Panc1 (cell line): ENCODE measurements at regions not wholly inside any gene's neighbourhood (a gene's known extent, or its start where the extent isn't known, plus 50 kb on each side); places are given as distances from the start of the nearest gene placed in this dataset.
"Not testable (repeated sequence)": the region's sequence is repeated elsewhere in the genome, so short reads cannot be mapped to it uniquely, and the experiment has no call there.

ENCODE experiments used
- ATAC-seq: fragments of 200-7000 bp; cut with Tn5 transposase; 2 replicates; pipeline ENCODE4 v1.9.1; 2020; ENCODE audit warnings: mild to moderate bottlenecking, moderate library complexity
- BruUV-seq: library from RNA; stranded (reverse); fragments of 400-500 nt; replicated peaks from 2 replicates; lab custom pipeline; 2021; lab: Mats Ljungman, UMichigan
- CTCF ChIA-PET: fragments of 300-600 bp; sonication (Branson Sonifier 250); formaldehyde crosslinking; loops from one replicate; lab custom pipeline; 2022; ENCODE audit warnings: antibody characterized with exemption; lab: Charles Lee
- POLR2A ChIA-PET: fragments of 300-600 bp; sonication (Branson Sonifier 250); formaldehyde crosslinking; loops from one replicate; lab custom pipeline; 2022; ENCODE audit warnings: antibody characterized with exemption; lab: Charles Lee
- DNase-seq: peaks from one replicate; pipeline ENCODE4 v3.0.0-alpha.2; 2010; ENCODE audit warnings: low read depth, low spot score
- H3K27ac ChIP-seq: 2 replicates; pipeline ENCODE4 v1.5.1; 2011; ENCODE audit warnings: mild to moderate bottlenecking, low read length, inconsistent platforms
- H3K27me3 ChIP-seq: fragments of 200-500 bp; sonication (Bioruptor generic); 2 replicates; pipeline ENCODE4 v1.6.0; 2014; ENCODE audit warnings: low read length, inconsistent platforms; ENCODE audit not compliant: control insufficient read depth, insufficient read depth
- H3K36me3 ChIP-seq: fragments of 200-500 bp; sonication (Bioruptor generic); 2 replicates; pipeline ENCODE4 v1.5.1; 2014; ENCODE audit warnings: inconsistent platforms, mild to moderate bottlenecking, low read length, moderate library complexity; ENCODE audit not compliant: control insufficient read depth, insufficient read depth
- H3K4me1 ChIP-seq: 2 replicates; pipeline ENCODE4 v1.5.1; 2011; ENCODE audit warnings: inconsistent platforms, mild to moderate bottlenecking, low read length, moderate library complexity; ENCODE audit not compliant: control insufficient read depth, insufficient read depth
- H3K4me3 ChIP-seq, 2 experiments: 2 replicates each; pipeline ENCODE4 v1.5.1; 2011 to 2012; ENCODE audit warnings: low read depth in 2 of 2, low read length in 2 of 2, mild to moderate bottlenecking in 2 of 2, inconsistent platforms in 1 of 2, moderate library complexity in 1 of 2
- H3K9me3 ChIP-seq: fragments of 200-500 bp; sonication (Bioruptor generic); 2 replicates; pipeline ENCODE4 v1.5.1; 2014; ENCODE audit warnings: low read depth, mild to moderate bottlenecking, inconsistent platforms, low read length, moderate library complexity; ENCODE audit not compliant: control insufficient read depth, insufficient read depth
- in situ Hi-C: cut with HindIII; loops from 2 replicates; pipeline ENCODE4 v1.10.0; 2016; ENCODE audit warnings: low sequenced_read_pairs, low pct_unique_long_range_greater_than_20kb
- intact Hi-C: fragments of 100-400 bp; cut with micrococcal nuclease; formaldehyde crosslinking; loops from one replicate; pipeline ENCODE4 v1.10.0; 2022; ENCODE audit not compliant: unreplicated experiment

GRCh38 chr16:16559179-16559740 is 180.3 kb downstream of the NPIPA7 start:
- in situ Hi-C loops, H3K27ac ChIP-seq, H3K36me3 ChIP-seq, CTCF ChIA-PET, H3K4me3 ChIP-seq, BruUV-seq, H3K4me1 ChIP-seq, POLR2A ChIA-PET, H3K9me3 ChIP-seq, intact Hi-C loops, DNase-seq, H3K27me3 ChIP-seq, ATAC-seq: not testable (repeated sequence)

- H3K9me3 ChIP-seq, H3K27me3 ChIP-seq, BruUV-seq, H3K4me3 ChIP-seq, in situ Hi-C loops, POLR2A ChIA-PET, H3K4me1 ChIP-seq, ATAC-seq, intact Hi-C loops, CTCF ChIA-PET, H3K27ac ChIP-seq, H3K36me3 ChIP-seq, DNase-seq: not testable (repeated sequence)
Observed at GRCh38 chr16:16561532-16561931, 182.6 kb downstream of the NPIPA7 start.

GRCh38 chr16:16563962-16564361 is 185.0 kb downstream of the NPIPA7 start:
- intact Hi-C loops = not testable (repeated sequence)

GRCh38 chr16:16565326-16565725 is 186.4 kb downstream of the NPIPA7 start:
- CTCF ChIA-PET, in situ Hi-C loops, POLR2A ChIA-PET, H3K9me3 ChIP-seq, H3K27ac ChIP-seq, BruUV-seq, H3K4me1 ChIP-seq, H3K36me3 ChIP-seq, H3K27me3 ChIP-seq, H3K4me3 ChIP-seq, ATAC-seq, intact Hi-C loops, DNase-seq: not testable (repeated sequence)

More at GRCh38 chr16:16563962-16564361, 185.0 kb downstream of the NPIPA7 start:
- BruUV-seq, in situ Hi-C loops, H3K27me3 ChIP-seq, H3K4me3 ChIP-seq, H3K27ac ChIP-seq, H3K36me3 ChIP-seq, CTCF ChIA-PET, ATAC-seq, H3K9me3 ChIP-seq, H3K4me1 ChIP-seq, DNase-seq, POLR2A ChIA-PET: not testable (repeated sequence)

GRCh38 chr16:16570055-16570454 is 191.1 kb downstream of the NPIPA7 start:
- H3K27ac ChIP-seq, in situ Hi-C loops, H3K27me3 ChIP-seq, H3K36me3 ChIP-seq, CTCF ChIA-PET, ATAC-seq, POLR2A ChIA-PET, H3K4me1 ChIP-seq, H3K4me3 ChIP-seq, BruUV-seq, DNase-seq, H3K9me3 ChIP-seq, intact Hi-C loops: not testable (repeated sequence)

- BruUV-seq = not testable (repeated sequence)
Observed at GRCh38 chr16:16570874-16571273, 191.9 kb downstream of the NPIPA7 start.

GRCh38 chr16:16572130-16572774 is 193.3 kb downstream of the NPIPA7 start:
- DNase-seq, H3K4me3 ChIP-seq, intact Hi-C loops, H3K9me3 ChIP-seq, in situ Hi-C loops, CTCF ChIA-PET, POLR2A ChIA-PET, H3K27ac ChIP-seq, H3K27me3 ChIP-seq, H3K36me3 ChIP-seq, H3K4me1 ChIP-seq: not testable (repeated sequence)
- 0 out of 2 replicates have a peak, but pooled peaks have one; percentile 38 for ATAC-seq
- TSS peak; percentile 96 for BruUV-seq

More at GRCh38 chr16:16570874-16571273, 191.9 kb downstream of the NPIPA7 start:
- in situ Hi-C loops, H3K27me3 ChIP-seq, H3K4me1 ChIP-seq, intact Hi-C loops, H3K36me3 ChIP-seq, DNase-seq, ATAC-seq, H3K27ac ChIP-seq, H3K4me3 ChIP-seq, H3K9me3 ChIP-seq, CTCF ChIA-PET, POLR2A ChIA-PET: not testable (repeated sequence)
